ENCODE measurements at regions not wholly inside any gene's neighbourhood (a gene's known extent, or its start where the extent isn't known, plus 50 kb on each side); places are given as distances from the start of the nearest gene placed in this dataset.

- no peak for TF ChIP-seq CTCF (IDR thresholded peaks at IDR 0.05)
- TF ChIP-seq POLR2A (IDR thresholded peaks at IDR 0.05), result no peak
Observed at GRCh38 chr12:46998811-46999368, 80.5 kb upstream of the PCED1B start.

Measured in thyroid gland (tissue), 4 donors.